Adrenal gland (tissue), 5 donors: ENCODE measurements at regions not wholly inside any gene's neighbourhood (a gene's known extent, or its start where the extent isn't known, plus 50 kb on each side); places are given as distances from the start of the nearest gene placed in this dataset.

Experiments
- CTCF ChIP-seq, 6 experiments: fragments of 450-650 bp in 4 of 6; fragments of 200-600 bp in 2 of 6; sonication (generic) in 1 of 6; IDR thresholded peaks; 1 replicate in 5 of 6; 2 replicates in 1 of 6; pipeline versions ENCODE4 v1.5.1 to v1.8.0; 2016 to 2021; ENCODE audit warnings: antibody characterized with exemption in 6 of 6, mild to moderate bottlenecking in 2 of 6, moderate library complexity in 1 of 6
- POLR2A ChIP-seq, 2 donors: fragments of 450-650 bp; IDR thresholded peaks; one replicate each; pipeline ENCODE4 v1.6.1; 2017; ENCODE audit warnings: antibody characterized with exemption in 2 of 2, mild to moderate bottlenecking in 2 of 2, moderate library complexity in 1 of 2
- donor health status: DM: no; HTN: no; CAD: no.

GRCh38 chr6:44742828-44743372 lies 355.4 kb downstream of the CDC5L start:
- TF ChIP-seq CTCF (IDR thresholded peaks at IDR 0.05) (no peak), POLR2A (IDR thresholded peaks at IDR 0.05) (no peak)
